ENCODE measurements at regions not wholly inside any gene's neighbourhood (a gene's known extent, or its start where the extent isn't known, plus 50 kb on each side); places are given as distances from the start of the nearest gene placed in this dataset.

DNA sequence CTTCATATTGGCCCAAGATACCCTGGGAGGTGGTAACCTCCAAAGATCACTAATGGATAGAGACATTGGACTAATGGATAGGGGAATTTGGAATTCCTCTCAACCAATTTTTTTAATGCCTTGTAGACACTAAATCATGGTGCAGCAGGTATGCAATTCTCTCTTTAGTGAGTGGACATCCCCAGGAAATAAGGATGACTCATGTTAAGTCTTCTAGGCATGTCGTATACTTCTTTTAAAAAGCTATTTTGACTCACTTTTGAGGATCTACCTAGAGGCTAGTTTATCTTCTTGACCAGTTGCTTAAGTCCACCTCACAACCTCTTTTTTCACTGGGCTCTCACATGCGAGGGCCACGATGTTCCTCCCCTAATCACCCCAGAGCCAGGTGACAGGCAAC, 211.6 kb upstream of the CDH12 start:
- FAIRE-seq: no peak

DNA sequence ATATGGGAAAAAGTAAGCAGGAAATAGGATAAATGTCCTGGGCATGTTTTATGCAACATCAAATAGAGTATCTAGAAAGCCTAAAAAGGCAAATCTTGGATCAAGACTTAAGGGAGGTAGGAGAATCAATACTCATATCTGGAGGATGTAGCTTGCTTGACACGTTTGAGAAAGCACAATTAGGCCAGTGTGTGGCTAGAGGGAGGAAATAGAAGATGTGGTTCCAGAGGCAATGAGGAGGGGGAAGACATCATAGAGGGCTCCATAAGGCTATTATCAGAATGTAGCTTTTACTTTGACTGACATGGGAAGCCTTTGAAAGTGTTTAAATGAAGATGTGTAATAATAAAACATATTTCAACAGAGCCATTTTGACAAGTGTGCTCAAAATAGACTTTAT, 200.7 kb upstream of the CDH12 start:
- no peak for FAIRE-seq

GRCh38 chr5:23042226-23042625, 189.1 kb upstream of the CDH12 start:
- FAIRE-seq: no peak

DNA sequence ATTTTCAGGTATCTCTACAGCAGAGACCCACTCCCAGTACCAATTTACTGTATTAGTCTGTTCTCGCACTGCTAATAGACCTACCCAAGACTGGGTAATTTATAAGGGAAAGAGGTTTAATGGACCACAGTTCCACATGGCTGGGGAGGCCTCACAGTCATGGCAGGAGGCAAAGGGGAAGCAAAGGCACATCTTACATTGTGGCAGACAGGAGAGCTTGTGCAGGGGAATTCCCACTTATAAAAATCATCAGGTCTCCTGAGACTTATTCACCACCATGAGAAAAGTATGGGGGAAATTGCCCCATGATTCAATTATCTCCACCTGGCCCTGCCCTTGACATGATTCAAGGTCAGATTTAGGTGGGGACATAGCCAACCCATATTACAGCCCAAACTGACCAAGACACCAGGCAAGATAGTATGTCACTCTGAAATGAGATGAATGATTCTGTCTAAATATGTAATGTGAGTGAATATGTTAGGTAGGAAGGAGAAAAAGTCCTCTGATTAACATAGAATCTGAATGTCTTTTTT, 182.5 kb upstream of the CDH12 start:
- no peak for FAIRE-seq

DNA sequence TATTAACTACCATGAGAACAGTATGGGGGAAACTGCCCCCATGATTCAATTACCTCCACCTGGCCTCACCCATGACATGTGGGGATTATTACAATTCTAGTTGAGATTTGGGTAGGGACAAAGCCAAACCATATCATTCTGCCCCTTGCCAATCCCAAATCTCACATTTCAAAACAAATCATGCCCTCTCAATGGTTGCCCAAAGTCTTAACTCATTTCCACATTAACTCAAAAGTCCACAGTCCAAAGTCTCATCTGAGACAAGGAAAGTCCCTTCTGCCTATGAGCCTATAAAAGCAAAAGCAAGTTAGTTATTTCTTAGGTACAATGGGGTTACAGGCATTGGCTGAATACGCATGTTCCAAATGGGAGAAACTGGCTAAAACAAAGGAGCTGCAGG, 180.7 kb upstream of the CDH12 start:
- no peak for FAIRE-seq

- FAIRE-seq: no peak
Observed at GRCh38 chr5:23029290-23029689, 176.1 kb upstream of the CDH12 start.

DNA sequence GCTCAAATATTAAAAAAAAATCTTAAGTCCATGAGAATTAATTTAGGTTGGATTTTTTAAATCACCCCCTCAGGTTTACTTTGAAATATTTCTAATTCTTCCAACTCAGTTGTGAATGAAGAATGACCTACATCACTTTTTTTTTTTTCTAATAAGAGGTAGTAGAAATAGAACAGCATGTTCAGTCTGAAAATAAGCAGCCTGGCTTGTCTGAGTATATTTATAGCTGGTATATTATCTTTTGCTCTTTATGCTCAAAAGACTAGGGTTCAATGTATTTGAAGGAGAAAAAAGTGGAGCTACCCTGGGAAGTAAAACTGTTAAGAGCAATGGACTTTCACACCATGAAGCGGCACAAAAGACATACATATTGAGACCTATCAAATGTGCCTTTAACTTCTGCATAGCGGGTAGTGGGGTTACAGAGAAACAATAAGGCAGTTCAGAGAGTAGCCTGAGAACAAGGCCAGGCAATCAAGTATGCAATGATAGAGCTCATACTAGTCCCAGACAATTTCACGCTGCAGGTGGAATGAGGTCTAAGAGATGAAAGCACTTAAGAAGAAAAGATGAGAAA, 175.4 kb upstream of the CDH12 start:
- FAIRE-seq: no peak

DNA sequence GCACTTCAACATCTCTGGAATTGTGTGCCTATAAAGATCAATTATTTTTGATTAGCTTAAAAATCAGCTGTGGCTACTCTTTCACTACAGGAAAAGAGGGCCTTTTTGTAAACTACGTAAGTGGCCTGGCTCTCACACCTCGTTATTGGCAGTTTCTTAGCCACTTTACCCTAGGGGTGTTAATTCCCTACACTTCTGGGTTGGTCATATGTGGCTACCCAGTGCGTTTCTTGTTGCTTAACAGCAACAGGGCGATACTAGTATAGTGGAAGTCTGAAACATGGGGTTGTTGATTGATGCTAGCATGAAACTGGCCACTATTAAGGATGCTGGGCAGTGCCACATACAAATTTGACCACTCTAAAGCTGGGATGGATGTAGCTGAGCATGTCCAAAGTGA, 174.7 kb upstream of the CDH12 start:
- no peak for FAIRE-seq

DNA sequence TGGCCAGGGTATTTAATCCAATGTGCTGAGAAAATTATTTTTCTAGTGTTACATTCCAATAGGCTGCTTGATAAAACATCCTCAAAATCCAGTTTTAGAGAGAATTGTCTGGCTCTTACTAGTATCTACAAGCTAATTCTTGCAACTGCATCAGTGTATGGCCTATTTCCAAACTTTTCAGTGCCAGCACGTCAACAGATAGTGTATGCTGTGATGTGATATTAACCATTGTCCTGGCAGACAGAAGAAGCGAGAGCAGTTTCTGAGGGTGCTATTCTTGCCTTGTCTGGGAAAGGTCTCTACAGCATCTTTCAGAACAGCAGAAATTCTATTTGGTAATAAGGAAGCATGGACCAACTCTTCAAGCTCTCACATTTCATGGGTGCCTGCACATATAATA, 174.2 kb upstream of the CDH12 start:
- FAIRE-seq: no peak

DNA sequence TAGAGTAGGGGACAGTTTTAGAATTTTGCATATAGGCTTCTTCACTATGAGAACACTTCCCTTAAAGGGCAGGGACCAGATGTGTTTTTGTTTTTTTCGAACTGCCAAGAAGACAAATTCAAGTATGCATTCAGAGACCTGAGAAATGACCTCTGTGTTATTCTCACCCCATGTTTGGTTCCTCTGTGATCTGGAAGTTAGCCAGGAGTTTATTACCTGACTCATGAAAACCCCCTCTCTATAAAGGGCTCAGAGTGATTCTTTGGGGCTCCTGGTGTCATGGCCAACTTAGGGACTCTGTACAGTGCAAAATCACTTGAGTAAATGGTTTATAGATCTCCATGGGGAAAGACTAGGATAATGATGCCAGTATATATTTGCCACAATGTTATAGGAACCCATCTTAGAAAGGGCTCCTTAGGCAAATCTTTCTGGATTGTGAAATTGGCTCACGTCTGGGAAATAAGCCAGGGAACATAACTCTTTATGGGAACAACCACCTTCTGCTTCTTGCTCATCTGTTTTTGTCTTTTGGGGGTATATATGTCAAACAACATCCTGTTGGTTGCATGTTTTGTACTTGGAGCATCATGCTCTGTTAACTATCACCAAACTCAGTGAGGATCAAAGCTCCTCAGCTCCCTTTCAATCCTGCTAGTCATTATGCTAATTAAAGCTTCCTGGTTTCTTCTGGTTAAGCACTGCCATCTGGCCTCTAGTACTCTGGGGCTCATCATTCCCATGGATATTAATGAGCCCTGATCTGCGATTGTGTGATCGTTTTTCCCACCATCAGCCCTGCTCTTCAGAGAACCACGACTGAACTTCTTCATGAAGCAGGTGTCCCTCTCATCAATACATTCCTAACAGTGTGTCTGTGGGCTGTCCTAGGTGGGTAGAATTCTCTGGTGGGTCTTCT, 173.4 kb upstream of the CDH12 start:
- FAIRE-seq: no peak

- FAIRE-seq: no peak
Observed at GRCh38 chr5:23025629-23026233, 172.6 kb upstream of the CDH12 start.

DNA sequence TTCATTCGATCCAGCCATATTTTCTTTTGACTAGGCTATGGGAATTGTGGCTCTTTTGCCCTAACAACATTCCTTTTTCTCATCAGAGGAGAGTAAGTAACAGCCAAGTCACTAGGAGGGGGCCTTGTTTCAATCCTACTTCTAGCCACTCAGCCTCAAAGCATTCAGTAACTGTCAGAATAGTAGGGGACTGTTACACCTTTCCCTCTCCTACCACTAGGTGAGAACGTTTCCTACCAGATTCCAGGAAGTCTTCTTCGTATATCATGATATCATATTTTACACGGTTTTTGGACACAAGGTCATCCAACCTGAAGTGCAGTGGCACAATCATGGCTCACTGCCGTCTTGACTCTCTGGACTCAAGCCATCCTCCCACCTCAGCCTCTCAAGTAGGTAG, 171.3 kb upstream of the CDH12 start:
- FAIRE-seq: no peak

GRCh38 chr5:23014825-23015224, 161.7 kb upstream of the CDH12 start:
- no peak for FAIRE-seq

DNA sequence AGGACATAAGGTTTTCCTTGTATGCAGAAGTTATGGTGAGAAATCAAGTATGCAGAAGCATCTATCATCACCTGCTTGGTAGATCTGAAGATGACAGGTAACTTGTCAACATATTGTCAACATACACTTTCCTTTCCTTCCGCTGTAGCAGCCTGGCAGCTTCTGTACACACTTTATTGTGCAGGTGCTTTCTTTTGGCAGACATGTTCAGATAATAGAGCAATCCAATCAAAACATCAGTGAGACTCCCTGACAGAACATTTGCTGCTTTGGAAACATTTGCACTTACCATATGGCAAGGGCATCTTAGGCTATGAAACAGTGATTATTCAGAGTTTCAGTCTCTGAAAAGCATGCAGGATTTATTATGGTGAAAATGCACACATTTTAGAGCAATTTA, 161.1 kb upstream of the CDH12 start:
- FAIRE-seq: no peak

GRCh38 chr5:23013395-23013998, 160.4 kb upstream of the CDH12 start:
- peak; percentile 37 for FAIRE-seq

DNA sequence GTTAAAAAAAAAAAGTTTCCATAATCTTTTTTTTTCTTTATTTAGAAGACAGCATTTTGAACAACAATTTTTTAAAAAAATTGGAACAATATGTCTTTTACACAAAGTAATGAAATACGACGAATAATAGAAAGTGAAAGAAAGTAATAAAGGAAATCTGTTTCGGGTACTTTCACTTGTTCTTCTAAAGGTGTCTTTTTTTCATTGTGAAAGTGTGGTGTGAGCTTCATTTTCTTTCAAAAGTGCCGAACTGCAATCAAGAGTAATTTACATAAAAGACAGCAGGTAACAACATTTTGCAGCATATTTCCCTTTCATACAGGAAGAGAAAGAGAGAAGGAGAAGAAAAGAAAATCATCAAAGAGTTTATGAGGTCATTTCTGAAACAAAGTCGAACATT, 159.7 kb upstream of the CDH12 start:
- peak; percentile 31 for FAIRE-seq

DNA sequence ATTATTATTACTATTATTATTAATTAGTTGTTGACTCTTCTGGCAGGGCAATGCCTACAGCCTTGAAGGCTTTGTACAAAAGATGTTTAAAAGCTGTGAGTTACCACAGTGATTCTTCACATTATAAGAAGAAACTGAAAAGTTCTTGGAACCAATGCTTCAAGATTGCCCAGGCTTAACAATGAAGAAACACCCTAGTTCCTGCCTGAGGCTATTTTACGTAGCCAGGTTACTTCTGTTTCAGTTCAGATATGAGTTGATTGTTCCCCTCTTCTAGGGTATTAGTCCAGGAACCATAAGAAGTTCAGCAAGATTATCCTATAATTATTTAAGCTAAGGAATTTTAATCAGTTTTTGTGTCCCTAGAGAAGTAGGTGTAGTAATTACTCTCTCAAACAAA, 154.6 kb upstream of the CDH12 start:
- no peak for FAIRE-seq

GRCh38 chr5:23007236-23007635, 154.1 kb upstream of the CDH12 start:
- FAIRE-seq: no peak

DNA sequence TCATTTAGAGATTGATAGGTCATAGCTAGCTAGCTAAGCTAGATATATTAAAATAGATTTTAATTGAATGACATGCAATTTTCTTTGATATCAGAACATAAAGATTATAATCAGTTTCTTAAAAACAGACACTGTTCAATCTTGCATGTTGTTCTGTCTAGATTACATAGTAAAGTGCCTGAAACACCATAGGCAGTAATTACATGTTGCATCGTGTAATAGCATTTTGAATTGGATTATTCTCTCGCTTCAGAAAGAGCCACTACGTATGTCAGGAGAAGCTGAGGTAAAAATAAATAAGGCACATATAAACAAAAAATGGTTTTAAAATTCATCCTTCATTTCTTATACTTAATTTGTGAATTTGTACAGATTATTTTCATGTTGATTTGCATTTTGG, 148.0 kb upstream of the CDH12 start:
- no peak for FAIRE-seq

DNA sequence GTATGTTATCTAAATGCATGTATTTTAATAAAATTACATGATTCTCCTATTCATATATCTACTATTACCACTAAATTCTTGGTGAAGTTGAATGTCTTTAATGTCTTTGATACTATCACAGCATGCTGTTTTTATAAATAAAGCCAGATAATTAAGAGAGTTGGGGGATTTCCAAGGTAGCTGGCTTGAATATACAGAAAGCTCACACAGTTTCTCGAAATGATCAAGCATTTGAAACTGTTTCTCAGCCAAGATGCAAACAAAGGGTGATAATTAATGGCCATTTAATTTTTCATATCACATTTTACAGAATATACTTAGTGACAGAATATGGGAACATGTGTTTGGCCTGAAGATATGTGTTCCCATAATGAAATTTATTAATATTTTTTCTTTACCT, 145.6 kb upstream of the CDH12 start:
- no peak for FAIRE-seq

- no peak for FAIRE-seq
Observed at GRCh38 chr5:22998362-22998761, 145.2 kb upstream of the CDH12 start.

DNA sequence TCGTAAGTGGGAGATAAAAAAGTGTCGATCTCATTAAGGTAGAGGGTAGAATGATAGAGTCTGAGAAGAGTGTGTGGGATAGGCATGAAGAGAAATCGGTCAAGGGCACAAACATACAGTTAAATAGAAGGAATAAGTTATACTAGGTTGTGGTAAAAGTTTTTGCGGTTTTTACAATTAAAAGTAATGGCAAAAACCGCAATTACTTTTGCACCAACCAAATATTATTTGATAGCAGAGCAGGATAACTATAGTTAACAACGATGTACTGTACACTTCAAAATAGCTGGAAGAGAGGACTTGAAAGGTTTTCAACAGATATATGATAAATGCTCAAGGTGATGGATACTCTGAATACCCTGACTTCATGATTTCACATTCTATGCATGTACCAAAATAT, 135.8 kb upstream of the CDH12 start:
- FAIRE-seq: no peak

GRCh38 chr5:22986281-22986680, 133.1 kb upstream of the CDH12 start:
- FAIRE-seq: no peak
